Smooth muscle cell (in vitro differentiated cells): ENCODE measurements at regions not wholly inside any gene's neighbourhood (a gene's known extent, or its start where the extent isn't known, plus 50 kb on each side); places are given as distances from the start of the nearest gene placed in this dataset.

Source experiments
- DNase-seq: peaks from one replicate; lab custom pipeline; 2025; ENCODE audit not compliant: unreplicated experiment; lab: John Stamatoyannopoulos, UW
- H2AFZ ChIP-seq: fragments of 200-600 bp; sonication (generic); 2 replicates; pipeline ENCODE4 v1.6.0; 2016; ENCODE audit warnings: antibody characterized with exemption, low read depth, mild to moderate bottlenecking
- H3F3A ChIP-seq: fragments of 200-600 bp; sonication (generic); 2 replicates; pipeline ENCODE4 v1.6.0; 2017; ENCODE audit warnings: antibody characterized with exemption, low read depth
- H3K27ac ChIP-seq: fragments of 200-600 bp; sonication (generic); 2 replicates; pipeline ENCODE4 v1.5.1; 2016; ENCODE audit warnings: low read depth, mild to moderate bottlenecking
- H3K27me3 ChIP-seq: fragments of 200-600 bp; sonication (generic); 2 replicates; pipeline ENCODE4 v1.6.1; 2016; ENCODE audit warnings: low read depth, mild to moderate bottlenecking
- H3K36me3 ChIP-seq: fragments of 200-600 bp; sonication (generic); 2 replicates; pipeline ENCODE4 v1.5.1; 2016; ENCODE audit warnings: low read depth
- H3K4me1 ChIP-seq: fragments of 200-600 bp; sonication (generic); 2 replicates; pipeline ENCODE4 v1.5.1; 2016; ENCODE audit warnings: low read depth
- H3K4me2 ChIP-seq: fragments of 200-600 bp; sonication (generic); 2 replicates; pipeline ENCODE4 v1.6.0; 2016; ENCODE audit warnings: mild to moderate bottlenecking
- H3K4me3 ChIP-seq: fragments of 200-600 bp; sonication (generic); 2 replicates; pipeline ENCODE4 v1.5.1; 2016; ENCODE audit warnings: mild to moderate bottlenecking
- H3K79me2 ChIP-seq: fragments of 200-600 bp; sonication (generic); 2 replicates; pipeline ENCODE4 v1.6.0; 2016; ENCODE audit warnings: low read depth, mild to moderate bottlenecking
- H3K9ac ChIP-seq: fragments of 200-600 bp; sonication (generic); 2 replicates; pipeline ENCODE4 v1.6.0; 2016; ENCODE audit warnings: low read depth
- H3K9me3 ChIP-seq: fragments of 200-600 bp; sonication (generic); replicated peaks from 2 replicates; pipeline ENCODE4 v1.5.1; 2016; ENCODE audit warnings: low read depth
- H4K20me1 ChIP-seq: fragments of 200-600 bp; sonication (generic); 2 replicates; pipeline ENCODE4 v1.6.0; 2016; ENCODE audit warnings: low read depth
- CTCF ChIP-seq: fragments of 200-600 bp; sonication (generic); IDR thresholded peaks from 2 replicates; pipeline ENCODE4 v1.5.1; 2017; ENCODE audit warnings: borderline replicate concordance, mild to moderate bottlenecking, antibody characterized with exemption; ENCODE audit not compliant: insufficient read depth, poor library complexity, severe bottlenecking
- WGBS: methylation state at CpG from one replicate; pipeline ENCODE4 v1.1.7; 2016; ENCODE audit warnings: low lambda C conversion rate; 5-methylcytosine and 5-hydroxymethylcytosine counted together

GRCh38 chr7:138369797-138370196 is 90.3 kb upstream of the TRIM24 start:
- Histone ChIP-seq H3K36me3 (no peaks in the 10 kb centered on the region), H3K4me1 (no peaks in the 10 kb centered on the region), H3K9me3 (no peaks in the 10 kb centered on the region), H3K79me2 (no peaks in the 10 kb centered on the region), H3K27ac (no peak overlapping the region), H3F3A (no peaks in the 10 kb centered on the region), H3K4me3 (no peak overlapping the region), H3K4me2 (no peak overlapping the region), H3K9ac (no peak overlapping the region), H4K20me1 (no peaks in the 10 kb centered on the region), H2AFZ (no peak overlapping the region), H3K27me3 (no peaks in the 10 kb centered on the region)
- no peak for DNase-seq
- TF ChIP-seq CTCF = no peak
- WGBS = 88% methylated on average over 1 of the region's 1 CpG

- Histone ChIP-seq H3K4me2 (no peak overlapping the region), H3K36me3 (no peaks in the 10 kb centered on the region), H3K27ac (no peak overlapping the region), H3K79me2 (no peaks in the 10 kb centered on the region), H2AFZ (no peak overlapping the region), H4K20me1 (no peaks in the 10 kb centered on the region), H3K9me3 (no peaks in the 10 kb centered on the region), H3K27me3 (no peaks in the 10 kb centered on the region), H3K4me3 (no peak overlapping the region), H3F3A (no peaks in the 10 kb centered on the region), H3K4me1 (no peaks in the 10 kb centered on the region), H3K9ac (no peak overlapping the region)
- no peak for TF ChIP-seq CTCF
- WGBS = 73% methylated on average over 2 of the region's 2 CpGs
- no peak for DNase-seq
Observed at GRCh38 chr7:138370956-138371355, 89.1 kb upstream of the TRIM24 start.

- Histone ChIP-seq H3K9me3 (no peaks in the 10 kb centered on the region), H3K4me1 (no peaks in the 10 kb centered on the region), H3K9ac (no peak overlapping the region), H3F3A (no peaks in the 10 kb centered on the region), H3K79me2 (no peaks in the 10 kb centered on the region), H3K27ac (no peak overlapping the region), H3K4me2 (no peak overlapping the region), H3K4me3 (no peak overlapping the region), H4K20me1 (no peaks in the 10 kb centered on the region), H3K27me3 (no peaks in the 10 kb centered on the region), H3K36me3 (no peaks in the 10 kb centered on the region), H2AFZ (no peak overlapping the region)
- 95% methylated on average over 3 of the region's 3 CpGs for WGBS
- no peak for DNase-seq
- TF ChIP-seq CTCF = no peak
Observed at GRCh38 chr7:138374119-138374693, 85.9 kb upstream of the TRIM24 start.

GRCh38 chr7:138377306-138377705 is 82.8 kb upstream of the TRIM24 start:
- H3K9me3 ChIP-seq = no peaks in the 10 kb centered on the region
- no peak for DNase-seq
- no peak overlapping the region for H3K4me3 ChIP-seq
- no peak for TF ChIP-seq CTCF
- H4K20me1 ChIP-seq = no peaks in the 10 kb centered on the region
- H3K4me1 ChIP-seq = no peaks in the 10 kb centered on the region
- H2AFZ ChIP-seq = no peak overlapping the region
- H3K27ac ChIP-seq = no peak overlapping the region
- no peaks in the 10 kb centered on the region for H3F3A ChIP-seq
- WGBS = 91% methylated on average over 2 of the region's 2 CpGs
- H3K36me3 ChIP-seq = no peaks in the 10 kb centered on the region
- H3K4me2 ChIP-seq = no peak overlapping the region
- no peaks in the 10 kb centered on the region for H3K79me2 ChIP-seq
- H3K27me3 ChIP-seq = no peaks in the 10 kb centered on the region
- H3K9ac ChIP-seq = no peak overlapping the region
